Left lung (tissue), 4 donors: ENCODE measurements at regions not wholly inside any gene's neighbourhood (a gene's known extent, or its start where the extent isn't known, plus 50 kb on each side); places are given as distances from the start of the nearest gene placed in this dataset.

ENCODE experiments used
- ATAC-seq: fragments of 200-7000 bp; cut with Tn5 transposase; one replicate; pipeline ENCODE4 v1.9.1; 2020; ENCODE audit warnings: moderate library complexity
- DNase-seq, 4 donors: peaks; one replicate each; pipeline ENCODE4 v3.0.0-alpha.2; 2013 to 2020
- H3K27ac ChIP-seq, 2 donors: fragments of 200-600 bp; sonication (generic) in 1 of 2; one replicate each; pipeline versions ENCODE4 v1.5.0 to v1.8.0; 2020 to 2021
- H3K27me3 ChIP-seq, 2 donors: fragments of 200-600 bp; sonication (generic) in 1 of 2; one replicate each; pipeline versions ENCODE4 v1.5.0 to v1.8.0; 2020 to 2021
- H3K36me3 ChIP-seq, 2 donors: fragments of 200-600 bp; sonication (generic) in 1 of 2; one replicate each; pipeline versions ENCODE4 v1.5.0 to v1.8.0; 2020 to 2021
- H3K4me1 ChIP-seq, 2 donors: fragments of 200-600 bp; one replicate each; pipeline ENCODE4 v1.8.0; 2021
- H3K4me3 ChIP-seq, 2 donors: fragments of 200-600 bp; sonication (generic) in 1 of 2; one replicate each; pipeline versions ENCODE4 v1.5.0 to v1.8.0; 2020 to 2021; ENCODE audit warnings: mild to moderate bottlenecking in 1 of 2
- H3K9me3 ChIP-seq, 2 donors: fragments of 200-600 bp; sonication (generic) in 1 of 2; one replicate each; pipeline versions ENCODE4 v1.5.0 to v1.8.0; 2020 to 2021
- intact Hi-C, 2 donors: fragments of 100-400 bp; cut with DNase I; formaldehyde crosslinking; loops; one replicate each; pipeline versions ENCODE4 v1.11.2 to v1.14.2; 2022
- TF ChIP-seq, protein P1 (sequence below), 2 donors: fragments of 200-600 bp; sonication (generic) in 1 of 2; IDR thresholded peaks; one replicate each; pipeline versions ENCODE4 v1.5.0 to v1.8.0; 2021; ENCODE audit warnings: antibody characterized with exemption in 2 of 2
- donor health status: DM: no; HTN: yes; CAD: no.
- donor health status: DM: no; HTN: no; CAD: no.

GRCh38 chr4:108396900-108397497, 223.4 kb upstream of the RPL34 start:
- H3K27ac ChIP-seq, result no peak overlapping the region
- intact Hi-C loops, result no loop called here
- H3K36me3 ChIP-seq, result no peaks in the 10 kb centered on the region
- H3K4me1 ChIP-seq, result no peaks in the 10 kb centered on the region
- H3K27me3 ChIP-seq, result no peaks in the 10 kb centered on the region
- no peaks in the 10 kb centered on the region for H3K9me3 ChIP-seq
- ATAC-seq (peak; percentile 74), DNase-seq (no peak)
- no peak overlapping the region for H3K4me3 ChIP-seq
- TF ChIP-seq, protein P1, sequence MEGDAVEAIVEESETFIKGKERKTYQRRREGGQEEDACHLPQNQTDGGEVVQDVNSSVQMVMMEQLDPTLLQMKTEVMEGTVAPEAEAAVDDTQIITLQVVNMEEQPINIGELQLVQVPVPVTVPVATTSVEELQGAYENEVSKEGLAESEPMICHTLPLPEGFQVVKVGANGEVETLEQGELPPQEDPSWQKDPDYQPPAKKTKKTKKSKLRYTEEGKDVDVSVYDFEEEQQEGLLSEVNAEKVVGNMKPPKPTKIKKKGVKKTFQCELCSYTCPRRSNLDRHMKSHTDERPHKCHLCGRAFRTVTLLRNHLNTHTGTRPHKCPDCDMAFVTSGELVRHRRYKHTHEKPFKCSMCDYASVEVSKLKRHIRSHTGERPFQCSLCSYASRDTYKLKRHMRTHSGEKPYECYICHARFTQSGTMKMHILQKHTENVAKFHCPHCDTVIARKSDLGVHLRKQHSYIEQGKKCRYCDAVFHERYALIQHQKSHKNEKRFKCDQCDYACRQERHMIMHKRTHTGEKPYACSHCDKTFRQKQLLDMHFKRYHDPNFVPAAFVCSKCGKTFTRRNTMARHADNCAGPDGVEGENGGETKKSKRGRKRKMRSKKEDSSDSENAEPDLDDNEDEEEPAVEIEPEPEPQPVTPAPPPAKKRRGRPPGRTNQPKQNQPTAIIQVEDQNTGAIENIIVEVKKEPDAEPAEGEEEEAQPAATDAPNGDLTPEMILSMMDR (IDR thresholded peaks at IDR 0.05), result no peak

DNA sequence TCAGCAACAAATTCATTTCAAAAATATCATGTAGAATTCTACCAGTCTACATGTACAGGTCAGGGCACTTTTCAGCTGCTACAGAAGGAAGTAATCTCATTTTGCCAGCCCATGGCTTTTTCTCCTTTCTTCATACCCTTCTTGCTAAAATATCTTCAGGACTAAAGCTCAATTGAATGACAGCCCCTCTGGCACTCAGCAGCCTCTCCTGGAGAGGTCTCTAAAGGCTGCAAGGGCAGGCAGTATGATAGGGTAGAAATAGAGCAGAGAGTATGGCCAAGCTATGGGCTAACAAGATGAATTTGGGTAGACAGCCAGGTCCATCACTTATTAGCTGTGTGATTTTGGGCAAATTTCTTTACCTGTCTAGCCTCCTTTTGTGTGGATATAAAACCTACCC, 224.6 kb upstream of the RPL34 start:
- Histone ChIP-seq H3K4me3 (no peak overlapping the region), H3K36me3 (no peaks in the 10 kb centered on the region), H3K9me3 (no peaks in the 10 kb centered on the region), H3K27ac (no peak overlapping the region), H3K4me1 (no peaks in the 10 kb centered on the region), H3K27me3 (no peaks in the 10 kb centered on the region)
- intact Hi-C loops, result no loop called here
- ATAC-seq (no peak), DNase-seq (no peak)
- TF ChIP-seq, protein P1 (IDR thresholded peaks at IDR 0.05), result no peak

GRCh38 chr4:108393890-108394472, 225.2 kb upstream of the LEF1 start:
- Histone ChIP-seq H3K4me1 (no peaks in the 10 kb centered on the region), H3K27me3 (no peaks in the 10 kb centered on the region), H3K27ac (no peak overlapping the region), H3K4me3 (no peak overlapping the region), H3K36me3 (no peaks in the 10 kb centered on the region), H3K9me3 (no peaks in the 10 kb centered on the region)
- DNase-seq (no peak), ATAC-seq (no peak)
- TF ChIP-seq, protein P1 (IDR thresholded peaks at IDR 0.05), result no peak
- intact Hi-C loops, result no loop called here

DNA sequence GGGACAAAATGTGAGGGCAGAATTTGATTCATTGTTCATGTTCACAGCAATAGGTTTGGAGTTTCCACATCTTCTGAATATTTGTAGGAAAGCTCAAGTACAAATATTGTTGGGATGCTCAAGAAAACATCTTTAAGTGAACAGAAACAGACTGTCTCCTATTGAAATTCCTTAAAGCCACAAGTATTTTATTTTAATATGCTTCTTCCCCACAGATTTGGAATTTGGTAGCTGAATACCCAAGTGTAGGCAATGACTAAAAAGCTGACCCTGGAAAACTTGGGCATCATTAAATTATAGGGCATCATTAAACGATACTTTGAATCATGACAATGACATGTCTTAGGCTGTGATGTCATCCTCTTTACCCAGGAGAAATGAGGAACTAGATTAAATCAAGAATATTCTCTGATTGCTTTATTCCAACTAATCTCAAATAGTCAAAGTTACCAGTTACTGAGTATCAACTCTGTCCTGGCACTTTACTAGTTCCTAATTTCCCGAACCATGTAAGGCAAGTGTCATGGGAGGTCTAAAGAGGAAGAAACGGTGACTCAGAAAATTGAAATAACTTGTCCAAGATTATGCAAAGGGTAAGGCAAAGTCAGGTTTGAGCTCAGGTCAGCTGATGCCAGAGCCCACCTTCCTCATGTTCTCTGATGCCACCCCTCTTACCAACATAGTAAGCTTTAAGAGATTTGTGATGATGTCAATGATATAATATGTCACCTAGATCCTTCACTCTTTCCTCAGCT, 223.1 kb upstream of the LEF1 start:
- ATAC-seq (no peak), DNase-seq (no peak)
- Histone ChIP-seq H3K27me3 (no peaks in the 10 kb centered on the region), H3K27ac (no peak overlapping the region), H3K9me3 (no peaks in the 10 kb centered on the region), H3K4me1 (no peaks in the 10 kb centered on the region), H3K36me3 (no peaks in the 10 kb centered on the region), H3K4me3 (no peak overlapping the region)
- intact Hi-C loops, result no loop called here
- TF ChIP-seq, protein P1 (IDR thresholded peaks at IDR 0.05), result no peak

- TF ChIP-seq, protein P1 (IDR thresholded peaks at IDR 0.05), result no peak
- intact Hi-C loops, result no loop called here
- no peaks in the 10 kb centered on the region for H3K36me3 ChIP-seq
- H3K4me1 ChIP-seq, result no peaks in the 10 kb centered on the region
- no peaks in the 10 kb centered on the region for H3K27me3 ChIP-seq
- DNase-seq, result no peak
- no peak overlapping the region for H3K27ac ChIP-seq
- no peaks in the 10 kb centered on the region for H3K9me3 ChIP-seq
- no peak overlapping the region for H3K4me3 ChIP-seq
- ATAC-seq, result no peak
These were observed 216.3 kb upstream of the LEF1 start for GRCh38 chr4:108385076-108385475.
